Gastroesophageal sphincter (tissue), 4 donors: ENCODE measurements at regions not wholly inside any gene's neighbourhood (a gene's known extent, or its start where the extent isn't known, plus 50 kb on each side); places are given as distances from the start of the nearest gene placed in this dataset.
A peak's percentile ranks its signal among the peaks of the same experiment; 100 is the strongest.

ENCODE experiments used
- ATAC-seq: fragments of 150-250 bp; one replicate; pipeline ENCODE4 v1.9.1; 2016; ENCODE audit warnings: mild to moderate bottlenecking, moderate library complexity
- H3K27ac ChIP-seq, 4 donors: fragments of 200-600 bp; sonication (generic) in 3 of 4; 1 replicate in 3 of 4; 2 replicates in 1 of 4; pipeline ENCODE4 v1.5.1; 2016 to 2019
- H3K27me3 ChIP-seq: fragments of 200-600 bp; sonication (generic); one replicate; pipeline ENCODE4 v1.5.1; 2019
- H3K36me3 ChIP-seq, 2 donors: fragments of 200-600 bp; sonication (generic); one replicate each; pipeline ENCODE4 v1.5.1; 2019; ENCODE audit warnings: control low read depth in 1 of 2
- H3K4me1 ChIP-seq, 3 donors: fragments of 200-600 bp; sonication (generic); 1 replicate in 2 of 3; 2 replicates in 1 of 3; pipeline ENCODE4 v1.5.1; 2016 to 2019; ENCODE audit warnings: control low read depth in 2 of 3
- H3K4me3 ChIP-seq, 2 donors: fragments of 200-600 bp; sonication (generic); one replicate each; pipeline ENCODE4 v1.5.1; 2019; ENCODE audit warnings: mild to moderate bottlenecking in 1 of 2, moderate library complexity in 1 of 2
- H3K9me3 ChIP-seq, 3 donors: fragments of 200-600 bp; sonication (generic); one replicate each; pipeline ENCODE4 v1.5.1; 2017 to 2019; ENCODE audit warnings: control low read depth in 2 of 3
- CTCF ChIP-seq, 4 experiments: fragments of 200-600 bp in 2 of 4; fragments of 450-650 bp in 2 of 4; sonication (generic) in 1 of 4; IDR thresholded peaks; one replicate each; pipeline ENCODE4 v1.5.1; 2017 to 2019; ENCODE audit warnings: antibody characterized with exemption in 4 of 4, mild to moderate bottlenecking in 2 of 4, moderate library complexity in 2 of 4
- EP300 ChIP-seq: sonication (generic); formaldehyde crosslinking; IDR thresholded peaks from one replicate; pipeline ENCODE4 v1.6.1; 2017; ENCODE audit warnings: antibody characterized with exemption, mild to moderate bottlenecking
- POLR2A ChIP-seq, 2 donors: fragments of 450-650 bp; IDR thresholded peaks; one replicate each; pipeline ENCODE4 v1.6.1; 2017; ENCODE audit warnings: antibody characterized with exemption in 2 of 2, mild to moderate bottlenecking in 2 of 2, moderate library complexity in 1 of 2
- POLR2AphosphoS5 ChIP-seq: sonication (generic); formaldehyde crosslinking; IDR thresholded peaks from one replicate; pipeline ENCODE4 v1.6.1; 2017; ENCODE audit warnings: antibody characterized with exemption
- WGBS, 2 donors: methylation state at CpG; one replicate each; pipeline ENCODE4 v1.1.5; 2018; ENCODE audit warnings: low coverage in 1 of 2; 5-methylcytosine and 5-hydroxymethylcytosine counted together

GRCh38 chr17:12509801-12510200, 155.9 kb upstream of the MYOCD start:
- no peak for TF ChIP-seq POLR2A (IDR thresholded peaks at IDR 0.05)
- no peak for TF ChIP-seq EP300
- TF ChIP-seq CTCF (IDR thresholded peaks at IDR 0.05) = no peak
- no peak for TF ChIP-seq POLR2AphosphoS5
- no peaks in the 10 kb centered on the region for H3K36me3 ChIP-seq
- H3K9me3 ChIP-seq = no peaks in the 10 kb centered on the region
- no peaks in the 10 kb centered on the region for H3K4me1 ChIP-seq
- ATAC-seq = no peak
- WGBS, 2 donors = 88% methylated on average over 1 of the region's 1 CpG; no CpG with 5 or more reads in 1 of the 2 donors
- H3K27ac ChIP-seq = no peak overlapping the region
- H3K27me3 ChIP-seq = no peaks in the 10 kb centered on the region
- H3K4me3 ChIP-seq = no peak overlapping the region

GRCh38 chr17:12510535-12510934, 155.2 kb upstream of the MYOCD start:
- no peak for ATAC-seq
- Histone ChIP-seq H3K36me3 (no peaks in the 10 kb centered on the region), H3K9me3 (no peaks in the 10 kb centered on the region), H3K27me3 (no peaks in the 10 kb centered on the region), H3K4me3 (no peak overlapping the region), H3K27ac (no peak overlapping the region), H3K4me1 (no peaks in the 10 kb centered on the region)
- 73 to 82% methylated on average over 3 of the region's 3 CpGs for WGBS, 2 donors
- TF ChIP-seq CTCF (IDR thresholded peaks at IDR 0.05) = no peak
- no peak for TF ChIP-seq POLR2A (IDR thresholded peaks at IDR 0.05)
- TF ChIP-seq EP300 = no peak
- TF ChIP-seq POLR2AphosphoS5 = no peak

GRCh38 chr17:12512694-12513355, 152.9 kb upstream of the MYOCD start:
- no peak overlapping the region for H3K27ac ChIP-seq
- ATAC-seq = no peak
- H3K9me3 ChIP-seq = no peaks in the 10 kb centered on the region
- H3K4me3 ChIP-seq = no peak overlapping the region
- H3K27me3 ChIP-seq = no peaks in the 10 kb centered on the region
- H3K4me1 ChIP-seq = no peaks in the 10 kb centered on the region
- TF ChIP-seq EP300 (no peak), CTCF (IDR thresholded peaks at IDR 0.05) (no peak), POLR2AphosphoS5 (peak; percentile 47)
- 36 to 69% methylated on average over 4 of the region's 4 CpGs for WGBS, 2 donors
- no peaks in the 10 kb centered on the region for H3K36me3 ChIP-seq

GRCh38 chr17:12514596-12514995, 151.1 kb upstream of the MYOCD start:
- 91 to 95% methylated on average over 4 to 5 of the region's 5 CpGs for WGBS, 2 donors
- Histone ChIP-seq H3K4me3 (no peak overlapping the region), H3K27ac (no peak overlapping the region), H3K36me3 (no peaks in the 10 kb centered on the region), H3K27me3 (no peaks in the 10 kb centered on the region), H3K9me3 (no peaks in the 10 kb centered on the region), H3K4me1 (no peaks in the 10 kb centered on the region)
- TF ChIP-seq EP300 = no peak
- no peak for TF ChIP-seq CTCF (IDR thresholded peaks at IDR 0.05)
- no peak for TF ChIP-seq POLR2AphosphoS5
- TF ChIP-seq POLR2A (IDR thresholded peaks at IDR 0.05) = no peak
- no peak for ATAC-seq

- Histone ChIP-seq H3K9me3 (no peaks in the 10 kb centered on the region), H3K27me3 (no peaks in the 10 kb centered on the region), H3K36me3 (no peaks in the 10 kb centered on the region), H3K4me1 (peaks cover 0 to 21% (median 0%) of the 10 kb centered on the region in 3 donors), H3K4me3 (no peak overlapping the region), H3K27ac (no peak overlapping the region)
- TF ChIP-seq CTCF (IDR thresholded peaks at IDR 0.05) = no peak
- TF ChIP-seq POLR2AphosphoS5 = no peak
- no peak for TF ChIP-seq POLR2A (IDR thresholded peaks at IDR 0.05)
- no peak for TF ChIP-seq EP300
- 76 to 93% methylated on average over 7 of the region's 7 CpGs for WGBS, 2 donors
- no peak for ATAC-seq
These were observed 145.6 kb upstream of the MYOCD start for GRCh38 chr17:12519956-12520594.
